Neural progenitor cell (in vitro differentiated cells): ENCODE measurements at regions not wholly inside any gene's neighbourhood (a gene's known extent, or its start where the extent isn't known, plus 50 kb on each side); places are given as distances from the start of the nearest gene placed in this dataset.

Experiments
- DNase-seq: peaks from one replicate; pipeline ENCODE4 v3.0.0-alpha.2; 2016; ENCODE audit warnings: low spot score
- H2AFZ ChIP-seq: fragments of 200-600 bp; sonication (generic); replicated peaks from 2 replicates; pipeline ENCODE4 v1.6.1; 2016; ENCODE audit warnings: antibody characterized with exemption
- H3F3A ChIP-seq: fragments of 200-600 bp; sonication (generic); 2 replicates; pipeline ENCODE4 v1.6.1; 2016; ENCODE audit warnings: antibody characterized with exemption, low read depth
- H3K27ac ChIP-seq: fragments of 200-600 bp; sonication (generic); 2 replicates; pipeline ENCODE4 v1.5.1; 2016; ENCODE audit warnings: mild to moderate bottlenecking
- H3K27me3 ChIP-seq: fragments of 200-600 bp; sonication (generic); 2 replicates; pipeline ENCODE4 v1.6.1; 2016; ENCODE audit warnings: mild to moderate bottlenecking, moderate library complexity
- H3K36me3 ChIP-seq: fragments of 200-600 bp; sonication (generic); 2 replicates; pipeline ENCODE4 v1.5.1; 2016
- H3K4me1 ChIP-seq: fragments of 200-600 bp; sonication (generic); 2 replicates; pipeline ENCODE4 v1.6.1; 2016; ENCODE audit warnings: mixed run types
- H3K4me2 ChIP-seq: fragments of 200-600 bp; sonication (generic); 2 replicates; pipeline ENCODE4 v1.6.1; 2016
- H3K4me3 ChIP-seq: fragments of 200-600 bp; sonication (generic); 2 replicates; pipeline ENCODE4 v1.5.1; 2016
- H3K79me2 ChIP-seq: fragments of 200-600 bp; sonication (generic); 2 replicates; pipeline ENCODE4 v1.6.1; 2016; ENCODE audit warnings: low read depth
- H3K9ac ChIP-seq: fragments of 200-600 bp; sonication (generic); 2 replicates; pipeline ENCODE4 v1.6.1; 2016
- H3K9me3 ChIP-seq: fragments of 200-600 bp; sonication (generic); 2 replicates; pipeline ENCODE4 v1.5.1; 2016; ENCODE audit warnings: low read depth
- H4K20me1 ChIP-seq: fragments of 200-600 bp; sonication (generic); 2 replicates; pipeline ENCODE4 v1.6.1; 2016; ENCODE audit warnings: low read depth
- H3K27ac Mint-ChIP-seq: 3 replicates; pipeline ENCODE4 v1.8.0; 2021; ENCODE audit warnings: mixed read lengths
- H3K27me3 Mint-ChIP-seq: 2 replicates; pipeline ENCODE4 v1.8.0; 2022; ENCODE audit warnings: low read depth, mild to moderate bottlenecking, inconsistent platforms, moderate library complexity, mixed read lengths; ENCODE audit not compliant: insufficient read depth
- H3K36me3 Mint-ChIP-seq: 3 replicates; pipeline ENCODE4 v1.8.0; 2021; ENCODE audit warnings: mixed read lengths
- H3K4me1 Mint-ChIP-seq: 3 replicates; pipeline ENCODE4 v1.8.0; 2021; ENCODE audit warnings: mixed read lengths
- H3K4me3 Mint-ChIP-seq: 3 replicates; pipeline ENCODE4 v1.8.0; 2021; ENCODE audit warnings: mild to moderate bottlenecking, moderate library complexity, mixed read lengths
- H3K9me3 Mint-ChIP-seq: 3 replicates; pipeline ENCODE4 v1.8.0; 2020; ENCODE audit warnings: mixed read lengths
- CTCF ChIP-seq: fragments of 200-600 bp; sonication (generic); IDR thresholded peaks from 2 replicates; pipeline ENCODE4 v1.5.1; 2017; ENCODE audit warnings: antibody characterized with exemption, mild to moderate bottlenecking
- EZH2 ChIP-seq: fragments of 200-600 bp; sonication (generic); IDR thresholded peaks from 2 replicates; pipeline ENCODE4 v1.6.1; 2017; ENCODE audit warnings: antibody characterized with exemption, mild to moderate bottlenecking, moderate library complexity
- EZH2phosphoT487 ChIP-seq: fragments of 200-600 bp; sonication (generic); IDR thresholded peaks from 2 replicates; pipeline ENCODE4 v1.6.1; 2017; ENCODE audit warnings: antibody characterized with exemption

GRCh38 chr21:35925497-35925896 lies 134.8 kb downstream of the SETD4 start:
- no peak overlapping the region for H3K27ac Mint-ChIP-seq
- peaks cover 3% of the 10 kb centered on the region for H3K4me1 Mint-ChIP-seq
- Histone ChIP-seq H3K4me2 (no peak overlapping the region), H2AFZ (no peak overlapping the region), H3K27ac (no peak overlapping the region), H3K36me3 (no peaks in the 10 kb centered on the region), H3K4me1 (no peaks in the 10 kb centered on the region), H3K79me2 (no peaks in the 10 kb centered on the region), H3F3A (no peaks in the 10 kb centered on the region), H3K4me3 (no peak overlapping the region), H4K20me1 (no peaks in the 10 kb centered on the region), H3K9ac (no peak overlapping the region), H3K9me3 (no peaks in the 10 kb centered on the region), H3K27me3 (no peaks in the 10 kb centered on the region)
- no peak overlapping the region for H3K4me3 Mint-ChIP-seq
- no peaks in the 10 kb centered on the region for H3K36me3 Mint-ChIP-seq
- DNase-seq = no peak
- H3K9me3 Mint-ChIP-seq = peaks cover 3% of the 10 kb centered on the region
- no peaks in the 10 kb centered on the region for H3K27me3 Mint-ChIP-seq
- no peak for TF ChIP-seq CTCF
- TF ChIP-seq EZH2 = no peak
- no peak for TF ChIP-seq EZH2phosphoT487

DNA sequence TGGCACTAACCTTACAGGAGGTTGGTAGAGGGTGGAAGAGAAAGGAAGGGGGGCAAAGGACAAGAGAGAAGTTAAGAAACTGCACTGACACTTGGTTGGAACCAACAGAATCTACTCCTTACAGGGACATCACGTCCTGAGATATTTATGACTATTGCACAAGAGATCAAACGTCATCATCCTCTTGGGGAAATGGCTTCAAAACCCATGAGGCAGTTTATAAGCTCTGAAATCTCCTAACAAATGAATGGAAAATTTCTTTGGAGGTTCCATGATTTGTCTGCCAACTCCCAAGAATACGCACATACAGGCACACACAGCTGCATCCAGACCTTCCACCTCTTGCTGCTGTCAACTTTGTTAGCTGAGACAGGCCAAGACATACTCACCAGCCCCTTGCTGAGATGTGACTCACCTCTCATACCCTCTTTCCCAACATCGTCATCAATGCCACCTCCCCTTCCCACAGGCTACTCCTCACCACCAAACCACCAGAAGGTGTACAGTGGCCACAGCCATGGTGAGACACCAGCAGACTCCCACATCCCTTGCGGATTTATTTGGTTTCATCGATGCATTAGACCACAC lies 135.5 kb downstream of the SETD4 start:
- Mint-ChIP-seq H3K27me3 (no peaks in the 10 kb centered on the region), H3K4me3 (no peak overlapping the region), H3K9me3 (peaks cover 3% of the 10 kb centered on the region), H3K4me1 (peaks cover 3% of the 10 kb centered on the region), H3K27ac (no peak overlapping the region), H3K36me3 (no peaks in the 10 kb centered on the region)
- H3K9ac ChIP-seq = no peak overlapping the region
- no peaks in the 10 kb centered on the region for H3K79me2 ChIP-seq
- H3K4me2 ChIP-seq = no peak overlapping the region
- TF ChIP-seq EZH2phosphoT487 (no peak), EZH2 (no peak), CTCF (no peak)
- DNase-seq = no peak
- H3K4me1 ChIP-seq = no peaks in the 10 kb centered on the region
- no peaks in the 10 kb centered on the region for H3K9me3 ChIP-seq
- H4K20me1 ChIP-seq = no peaks in the 10 kb centered on the region
- no peak overlapping the region for H3K4me3 ChIP-seq
- no peaks in the 10 kb centered on the region for H3K36me3 ChIP-seq
- no peak overlapping the region for H2AFZ ChIP-seq
- no peaks in the 10 kb centered on the region for H3F3A ChIP-seq
- no peaks in the 10 kb centered on the region for H3K27me3 ChIP-seq
- H3K27ac ChIP-seq = no peak overlapping the region

- H3K4me1 Mint-ChIP-seq = peaks cover 3% of the 10 kb centered on the region
- Histone ChIP-seq H2AFZ (no peak overlapping the region), H3K4me3 (no peak overlapping the region), H3K27me3 (no peaks in the 10 kb centered on the region), H3K4me1 (no peaks in the 10 kb centered on the region), H3K4me2 (no peak overlapping the region), H3K27ac (no peak overlapping the region), H3K36me3 (no peaks in the 10 kb centered on the region), H3F3A (no peaks in the 10 kb centered on the region), H3K9ac (no peak overlapping the region), H3K9me3 (no peaks in the 10 kb centered on the region), H3K79me2 (no peaks in the 10 kb centered on the region), H4K20me1 (no peaks in the 10 kb centered on the region)
- no peak overlapping the region for H3K4me3 Mint-ChIP-seq
- H3K27me3 Mint-ChIP-seq = no peaks in the 10 kb centered on the region
- H3K9me3 Mint-ChIP-seq = peaks cover 3% of the 10 kb centered on the region
- TF ChIP-seq EZH2 (no peak), EZH2phosphoT487 (no peak), CTCF (no peak)
- no peak overlapping the region for H3K27ac Mint-ChIP-seq
- DNase-seq = no peak
- H3K36me3 Mint-ChIP-seq = no peaks in the 10 kb centered on the region
Measured at GRCh38 chr21:35923971-35924370, 136.4 kb downstream of the SETD4 start.
